Neural cell (in vitro differentiated cells): ENCODE measurements at regions not wholly inside any gene's neighbourhood (a gene's known extent, or its start where the extent isn't known, plus 50 kb on each side); places are given as distances from the start of the nearest gene placed in this dataset.
A peak's percentile ranks its signal among the peaks of the same experiment; 100 is the strongest.
"Not testable (repeated sequence)": the region's sequence is repeated elsewhere in the genome, so short reads cannot be mapped to it uniquely, and the experiment has no call there.

ENCODE experiments used
- H2AFZ ChIP-seq: fragments of 200-600, 300-800 bp; sonication (generic), shearing (Covaris generic); 2 replicates; pipeline ENCODE4 v1.6.0; 2014; ENCODE audit warnings: low read depth, mild to moderate bottlenecking, antibody characterized with exemption, low read length, moderate library complexity
- H3F3A ChIP-seq: fragments of 200-600 bp; shearing (Covaris generic); 2 replicates; pipeline ENCODE4 v1.6.1; 2016; ENCODE audit warnings: mild to moderate bottlenecking, moderate library complexity, mixed read lengths, antibody characterized with exemption, low read length; ENCODE audit not compliant: insufficient read depth, poor library complexity, severe bottlenecking
- H3K27ac ChIP-seq: fragments of 200-600, 300-800 bp; sonication (generic), shearing (Covaris generic); 2 replicates; pipeline ENCODE4 v1.5.1; 2014; ENCODE audit warnings: mild to moderate bottlenecking, low read length, moderate library complexity
- H3K27me3 ChIP-seq: fragments of 300-800, 200-600 bp; sonication (generic), shearing (Covaris generic); 2 replicates; pipeline ENCODE4 v1.6.0; 2014; ENCODE audit warnings: mild to moderate bottlenecking, low read depth, low read length, moderate library complexity; ENCODE audit not compliant: insufficient read depth
- H3K36me3 ChIP-seq: fragments of 300-800, 200-600 bp; sonication (generic), shearing (Covaris generic); 2 replicates; pipeline ENCODE4 v1.5.1; 2014; ENCODE audit warnings: mild to moderate bottlenecking, antibody characterized with exemption, low read length, moderate library complexity; ENCODE audit not compliant: insufficient read depth
- H3K4me2 ChIP-seq: fragments of 300-800, 200-600 bp; sonication (generic), shearing (Covaris generic); 2 replicates; pipeline ENCODE4 v1.6.0; 2014; ENCODE audit warnings: mild to moderate bottlenecking, low read length
- H3K4me3 ChIP-seq: fragments of 300-800, 200-600 bp; sonication (generic), shearing (Covaris generic); 2 replicates; pipeline ENCODE4 v1.5.1; 2014; ENCODE audit warnings: mild to moderate bottlenecking, low read length, moderate library complexity
- H3K79me2 ChIP-seq: fragments of 200-600 bp; shearing (Covaris generic); replicated peaks from 2 replicates; pipeline ENCODE4 v1.6.0; 2014; ENCODE audit warnings: mild to moderate bottlenecking, low read length, moderate library complexity; ENCODE audit not compliant: insufficient read depth
- H3K9ac ChIP-seq: fragments of 300-800, 200-600 bp; sonication (generic), shearing (Covaris generic); 2 replicates; pipeline ENCODE4 v1.6.1; 2016; ENCODE audit warnings: mild to moderate bottlenecking, low read length, mixed read lengths
- H3K9me2 ChIP-seq: fragments of 200-600 bp; shearing (Covaris generic); 2 replicates; pipeline ENCODE4 v1.6.1; 2016; ENCODE audit warnings: mild to moderate bottlenecking, low read length, mixed read lengths; ENCODE audit not compliant: insufficient read depth
- H3K9me3 ChIP-seq: fragments of 200-600, 300-800 bp; sonication (generic), shearing (Covaris generic); 2 replicates; pipeline ENCODE4 v1.6.1; 2016; ENCODE audit warnings: mild to moderate bottlenecking, mixed run types, low read length, moderate library complexity, mixed read lengths
- H4K20me1 ChIP-seq: fragments of 200-600 bp; shearing (Covaris generic); 2 replicates; pipeline ENCODE4 v1.6.1; 2016; ENCODE audit warnings: mild to moderate bottlenecking, mixed run types; ENCODE audit not compliant: insufficient read depth

- H2AFZ ChIP-seq, H3K27me3 ChIP-seq, H3K4me2 ChIP-seq, H3K4me3 ChIP-seq, H3K9me2 ChIP-seq, H4K20me1 ChIP-seq, H3K9ac ChIP-seq, H3K9me3 ChIP-seq, H3K79me2 ChIP-seq, H3F3A ChIP-seq, H3K36me3 ChIP-seq: not testable (repeated sequence)
- peak overlapping the region; percentile 63 for H3K27ac ChIP-seq
These were observed 104.8 kb downstream of the ATP6V0E2 start for GRCh38 chr7:149978537-149978936.

GRCh38 chr7:149978944-149979343 lies 105.2 kb downstream of the ATP6V0E2 start:
- Histone ChIP-seq H3K9ac (peak overlapping the region; percentile 12), H2AFZ (peak overlapping the region; percentile 14), H3K27ac (peak overlapping the region; percentile 63)
- not testable (repeated sequence) for H4K20me1 ChIP-seq, H3F3A ChIP-seq, H3K4me3 ChIP-seq, H3K79me2 ChIP-seq, H3K27me3 ChIP-seq, H3K36me3 ChIP-seq, H3K4me2 ChIP-seq, H3K9me3 ChIP-seq, H3K9me2 ChIP-seq

GRCh38 chr7:149982537-149983112 lies 108.9 kb downstream of the ATP6V0E2 start:
- not testable (repeated sequence) for H3K27ac ChIP-seq, H3K27me3 ChIP-seq, H3K9me3 ChIP-seq, H2AFZ ChIP-seq, H3K9me2 ChIP-seq, H4K20me1 ChIP-seq, H3F3A ChIP-seq, H3K4me3 ChIP-seq, H3K79me2 ChIP-seq, H3K36me3 ChIP-seq, H3K4me2 ChIP-seq, H3K9ac ChIP-seq

GRCh38 chr7:149986866-149987265 lies 113.1 kb downstream of the ATP6V0E2 start:
- not testable (repeated sequence) for H4K20me1 ChIP-seq, H3K9me3 ChIP-seq, H3K79me2 ChIP-seq, H3K9ac ChIP-seq, H3K4me2 ChIP-seq, H3K36me3 ChIP-seq, H3K27me3 ChIP-seq, H3K4me3 ChIP-seq, H3K9me2 ChIP-seq, H2AFZ ChIP-seq, H3K27ac ChIP-seq, H3F3A ChIP-seq

GRCh38 chr7:149991652-149992302 lies 118.0 kb downstream of the ATP6V0E2 start:
- not testable (repeated sequence) for H3K9ac ChIP-seq, H3K4me3 ChIP-seq, H3K9me2 ChIP-seq

GRCh38 chr7:149992366-149992765 lies 118.6 kb downstream of the ATP6V0E2 start:
- not testable (repeated sequence) for H3K36me3 ChIP-seq, H3K27ac ChIP-seq, H3K9me2 ChIP-seq, H3K9ac ChIP-seq, H4K20me1 ChIP-seq, H3K4me2 ChIP-seq, H3K4me3 ChIP-seq, H3K9me3 ChIP-seq, H3F3A ChIP-seq, H3K27me3 ChIP-seq, H2AFZ ChIP-seq, H3K79me2 ChIP-seq

More at GRCh38 chr7:149991652-149992302, 118.0 kb downstream of the ATP6V0E2 start:
- not testable (repeated sequence) for H3K36me3 ChIP-seq, H3K79me2 ChIP-seq, H3K27ac ChIP-seq, H3K27me3 ChIP-seq, H3K4me2 ChIP-seq, H3K9me3 ChIP-seq, H3F3A ChIP-seq, H2AFZ ChIP-seq, H4K20me1 ChIP-seq

- H3K9ac ChIP-seq, H3F3A ChIP-seq, H4K20me1 ChIP-seq, H3K9me2 ChIP-seq, H3K36me3 ChIP-seq, H3K9me3 ChIP-seq, H2AFZ ChIP-seq, H3K79me2 ChIP-seq, H3K27me3 ChIP-seq, H3K4me3 ChIP-seq, H3K27ac ChIP-seq, H3K4me2 ChIP-seq: not testable (repeated sequence)
These were observed 121.7 kb downstream of the ATP6V0E2 start for GRCh38 chr7:149995369-149996026.
